GM23338 (cell line): ENCODE measurements at regions not wholly inside any gene's neighbourhood (a gene's known extent, or its start where the extent isn't known, plus 50 kb on each side); places are given as distances from the start of the nearest gene placed in this dataset.
A peak's percentile ranks its signal among the peaks of the same experiment; 100 is the strongest.

ENCODE experiments used
- ATAC-seq: fragments of 200-7000 bp; cut with Tn5 transposase; 3 replicates; pipeline ENCODE4 v1.9.1; 2020
- DNase-seq: peaks from one replicate; pipeline ENCODE4 v3.0.0-alpha.2; 2015; ENCODE audit warnings: low spot score
- H2AFZ ChIP-seq: fragments of 200-600 bp; sonication (generic); 2 replicates; pipeline ENCODE4 v1.8.0; 2016; ENCODE audit warnings: antibody characterized with exemption, mild to moderate bottlenecking, moderate library complexity
- H3F3A ChIP-seq: fragments of 200-600 bp; sonication (generic); replicated peaks from 2 replicates; pipeline ENCODE4 v1.8.0; 2017; ENCODE audit warnings: antibody characterized with exemption, mixed run types, low read depth
- H3K27ac ChIP-seq: fragments of 200-600 bp; sonication (generic); 2 replicates; pipeline ENCODE4 v1.6.1; 2016; ENCODE audit warnings: low read depth
- H3K27me3 ChIP-seq: fragments of 200-600 bp; sonication (generic); 2 replicates; pipeline ENCODE4 v1.8.0; 2016; ENCODE audit warnings: mild to moderate bottlenecking, mixed run types, moderate library complexity; ENCODE audit not compliant: insufficient read depth
- H3K36me3 ChIP-seq: fragments of 200-600 bp; sonication (generic); 2 replicates; pipeline ENCODE4 v1.8.0; 2016; ENCODE audit warnings: mild to moderate bottlenecking; ENCODE audit not compliant: insufficient read depth
- H3K4me1 ChIP-seq: fragments of 200-600 bp; sonication (generic); 2 replicates; pipeline ENCODE4 v1.8.0; 2016; ENCODE audit warnings: mild to moderate bottlenecking, moderate library complexity; ENCODE audit not compliant: insufficient read depth
- H3K4me2 ChIP-seq: fragments of 200-600 bp; sonication (generic); 2 replicates; pipeline ENCODE4 v1.7.1; 2017; ENCODE audit warnings: mixed run types
- H3K4me3 ChIP-seq: fragments of 200-600 bp; sonication (generic); 2 replicates; pipeline ENCODE4 v1.6.1; 2016; ENCODE audit warnings: mixed run types
- H3K79me2 ChIP-seq: fragments of 200-600 bp; sonication (generic); replicated peaks from 2 replicates; pipeline ENCODE4 v1.8.0; 2017; ENCODE audit warnings: mild to moderate bottlenecking; ENCODE audit not compliant: insufficient read depth
- H3K9me2 ChIP-seq: fragments of 200-600 bp; sonication (generic); 2 replicates; pipeline ENCODE4 v1.8.0; 2017; ENCODE audit not compliant: insufficient read depth
- H4K20me1 ChIP-seq: fragments of 200-600 bp; sonication (generic); replicated peaks from 2 replicates; pipeline ENCODE4 v1.8.0; 2017; ENCODE audit warnings: mild to moderate bottlenecking; ENCODE audit not compliant: insufficient read depth
- H3K27ac Mint-ChIP-seq: 2 replicates; pipeline ENCODE4 v1.8.0; 2020; ENCODE audit warnings: inconsistent platforms, mild to moderate bottlenecking, moderate library complexity, mixed read lengths
- H3K27me3 Mint-ChIP-seq: 3 replicates; pipeline ENCODE4 v1.8.0; 2022; ENCODE audit warnings: low read depth, mild to moderate bottlenecking, moderate library complexity, mixed read lengths, inconsistent platforms; ENCODE audit not compliant: insufficient read depth, poor library complexity
- H3K36me3 Mint-ChIP-seq: 3 replicates; pipeline ENCODE4 v1.8.0; 2021; ENCODE audit warnings: low read depth, mild to moderate bottlenecking, inconsistent platforms, moderate library complexity, mixed read lengths
- H3K4me1 Mint-ChIP-seq: 3 replicates; pipeline ENCODE4 v1.8.0; 2020; ENCODE audit warnings: mild to moderate bottlenecking, inconsistent platforms, mixed read lengths
- H3K4me3 Mint-ChIP-seq: 3 replicates; pipeline ENCODE4 v1.8.0; 2021; ENCODE audit warnings: moderate library complexity, mild to moderate bottlenecking, inconsistent platforms, mixed read lengths
- H3K9me3 Mint-ChIP-seq: 3 replicates; pipeline ENCODE4 v1.8.0; 2020; ENCODE audit warnings: moderate library complexity, mild to moderate bottlenecking, inconsistent platforms, mixed read lengths
- CREB1 ChIP-seq: fragments of 250-450 bp; sonication (Bioruptor Pico); IDR thresholded peaks from 2 replicates; pipeline ENCODE4 v1.5.0; 2020; ENCODE audit warnings: low read depth, mild to moderate bottlenecking, moderate library complexity
- CTCF ChIP-seq, 2 experiments: fragments of 200-600 bp in 1 of 2; sonication (generic) in 1 of 2; conservative IDR thresholded peaks; 2 replicates each; pipeline versions ENCODE4 v1.5.1 to v1.6.1; 2016 to 2017; ENCODE audit warnings: antibody characterized with exemption in 2 of 2, low read depth in 2 of 2, mild to moderate bottlenecking in 2 of 2, moderate library complexity in 1 of 2
- ETS1 ChIP-seq: IDR thresholded peaks from 2 replicates; pipeline ENCODE4 v1.6.1; 2016; ENCODE audit warnings: antibody characterized with exemption
- EZH2 ChIP-seq: fragments of 200-600 bp; sonication (generic); IDR thresholded peaks from one replicate; pipeline ENCODE4 v1.8.0; 2017; ENCODE audit warnings: antibody characterized with exemption, mild to moderate bottlenecking, low read depth; ENCODE audit not compliant: unreplicated experiment
- EZH2phosphoT487 ChIP-seq: fragments of 200-600 bp; sonication (generic); IDR thresholded peaks from one replicate; pipeline ENCODE4 v1.8.1; 2018; ENCODE audit warnings: antibody characterized with exemption; ENCODE audit not compliant: unreplicated experiment
- JUNB ChIP-seq: IDR thresholded peaks from one replicate; pipeline ENCODE4 v1.6.1; 2016; ENCODE audit warnings: antibody characterized with exemption; ENCODE audit not compliant: unreplicated experiment
- NANOG ChIP-seq: IDR thresholded peaks from 2 replicates; pipeline ENCODE4 v1.6.1; 2016; ENCODE audit warnings: antibody characterized with exemption, borderline replicate concordance
- REST ChIP-seq: IDR thresholded peaks from one replicate; pipeline ENCODE4 v1.6.1; 2018; ENCODE audit warnings: antibody characterized with exemption; ENCODE audit not compliant: unreplicated experiment
- STAT1 ChIP-seq: IDR thresholded peaks from one replicate; pipeline ENCODE4 v1.6.1; 2016; ENCODE audit warnings: antibody characterized with exemption; ENCODE audit not compliant: unreplicated experiment
- ZNF114 ChIP-seq: fragments of 250-450 bp; sonication (Bioruptor Pico); IDR thresholded peaks from 2 replicates; pipeline ENCODE4 v1.5.0; 2020; ENCODE audit warnings: mild to moderate bottlenecking, moderate library complexity
- ZNF331 ChIP-seq: fragments of 250-450 bp; sonication (Bioruptor Pico); IDR thresholded peaks from 2 replicates; pipeline ENCODE4 v1.5.0; 2020; ENCODE audit warnings: low read depth, mild to moderate bottlenecking, moderate library complexity

- no peaks in the 10 kb centered on the region for H3K4me1 ChIP-seq
- no peaks in the 10 kb centered on the region for H3K79me2 ChIP-seq
- no peak for TF ChIP-seq EZH2phosphoT487
- no peak for TF ChIP-seq ETS1
- H3K27me3 ChIP-seq = no peaks in the 10 kb centered on the region
- peak; percentile 20; the same call in 2 of the 3 replicates for ATAC-seq
- no peak overlapping the region for H3K4me3 ChIP-seq
- H3K9me2 ChIP-seq = no peaks in the 10 kb centered on the region
- Mint-ChIP-seq H3K27ac (no peak overlapping the region), H3K4me3 (no peak overlapping the region), H3K36me3 (no peaks in the 10 kb centered on the region), H3K4me1 (peaks cover 17% of the 10 kb centered on the region), H3K9me3 (no peaks in the 10 kb centered on the region; the same call in 2 of the 3 replicates), H3K27me3 (peaks cover 13% of the 10 kb centered on the region)
- H3K4me2 ChIP-seq = 0 out of 2 replicates have a peak overlapping the region, but pooled peaks have one; percentile 14
- no peaks in the 10 kb centered on the region for H4K20me1 ChIP-seq
- no peaks in the 10 kb centered on the region for H3K36me3 ChIP-seq
- no peak overlapping the region for H2AFZ ChIP-seq
- no peaks in the 10 kb centered on the region for H3F3A ChIP-seq
- DNase-seq = no peak
- no peak overlapping the region for H3K27ac ChIP-seq
Observed at GRCh38 chr6:167407239-167408064, 82.6 kb downstream of the TTLL2 start.

- Histone ChIP-seq H3K9me2 (no peaks in the 10 kb centered on the region), H3K27me3 (no peaks in the 10 kb centered on the region), H3K4me3 (no peak overlapping the region), H3F3A (no peaks in the 10 kb centered on the region), H3K27ac (no peak overlapping the region), H3K4me1 (no peaks in the 10 kb centered on the region), H2AFZ (no peak overlapping the region), H3K79me2 (no peaks in the 10 kb centered on the region), H4K20me1 (no peaks in the 10 kb centered on the region), H3K4me2 (no peak overlapping the region), H3K36me3 (no peaks in the 10 kb centered on the region)
- no peak overlapping the region for H3K27ac Mint-ChIP-seq
- H3K9me3 Mint-ChIP-seq = no peaks in the 10 kb centered on the region; the same call in 2 of the 3 replicates
- DNase-seq (no peak), ATAC-seq (peak; percentile 45)
- H3K4me1 Mint-ChIP-seq = peaks cover 17% of the 10 kb centered on the region
- no peaks in the 10 kb centered on the region for H3K36me3 Mint-ChIP-seq
- no peak overlapping the region for H3K4me3 Mint-ChIP-seq
- peaks cover 13% of the 10 kb centered on the region for H3K27me3 Mint-ChIP-seq
- TF ChIP-seq CTCF (conservative IDR thresholded peaks at IDR 0.05; ENCODE audit: low read depth in 2 of 2) (no peak), EZH2phosphoT487 (no peak), ZNF114 (CRISPR knock-in tag) (no peak), ZNF331 (CRISPR knock-in tag) (no peak), EZH2 (no peak), REST (no peak), NANOG (no peak), ETS1 (no peak), JUNB (no peak), CREB1 (CRISPR knock-in tag) (no peak), STAT1 (no peak)
Observed at GRCh38 chr6:167408235-167408869, 83.5 kb downstream of the TTLL2 start.
